LHCN-M2 (cell line): ENCODE measurements at regions not wholly inside any gene's neighbourhood (a gene's known extent, or its start where the extent isn't known, plus 50 kb on each side); places are given as distances from the start of the nearest gene placed in this dataset.
"Not testable (repeated sequence)": the region's sequence is repeated elsewhere in the genome, so short reads cannot be mapped to it uniquely, and the experiment has no call there.

ENCODE experiments used
- DNase-seq: peaks from one replicate; pipeline ENCODE4 v3.0.0-alpha.2; 2012; ENCODE audit warnings: low read depth

DNA sequence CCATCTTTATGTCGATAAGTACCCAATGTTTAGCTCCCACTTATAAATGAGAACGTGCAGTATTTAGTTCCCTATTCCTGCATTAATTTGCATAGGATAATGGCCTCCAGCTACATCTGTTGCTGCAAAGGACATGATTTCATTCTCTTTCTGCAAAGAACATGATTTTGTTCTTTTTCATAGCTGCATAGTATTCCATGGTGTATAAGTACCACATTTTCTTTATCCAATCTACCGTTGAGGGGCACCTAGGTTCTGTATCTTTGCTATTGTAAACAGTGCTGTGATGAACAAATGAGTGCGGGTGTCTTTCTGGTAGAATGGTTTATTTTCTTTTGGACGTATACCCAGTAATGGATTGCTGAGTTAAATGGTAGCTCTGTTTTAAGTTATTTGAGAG, 63.0 kb downstream of the HLX start:
- no peak for DNase-seq

DNA sequence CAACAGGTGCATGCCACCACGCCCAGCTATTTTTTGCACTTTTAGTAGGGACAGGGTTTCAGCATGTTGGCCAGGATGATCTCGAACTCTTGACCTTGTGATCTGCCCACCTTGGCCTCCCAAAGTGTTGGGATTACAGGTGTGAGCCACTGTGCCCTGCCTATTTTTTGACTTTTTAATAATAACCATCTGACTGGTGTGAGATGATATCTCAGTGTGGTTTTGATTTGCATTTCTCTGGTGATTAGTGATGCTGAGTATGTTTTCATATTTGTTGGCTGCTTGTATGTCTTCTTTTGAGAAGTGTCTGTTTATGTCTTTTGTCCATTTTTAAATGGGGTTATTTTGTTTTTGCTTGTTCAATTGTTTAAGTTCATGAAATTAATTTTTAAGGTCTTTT, 63.7 kb downstream of the HLX start:
- not testable (repeated sequence) for DNase-seq

DNA sequence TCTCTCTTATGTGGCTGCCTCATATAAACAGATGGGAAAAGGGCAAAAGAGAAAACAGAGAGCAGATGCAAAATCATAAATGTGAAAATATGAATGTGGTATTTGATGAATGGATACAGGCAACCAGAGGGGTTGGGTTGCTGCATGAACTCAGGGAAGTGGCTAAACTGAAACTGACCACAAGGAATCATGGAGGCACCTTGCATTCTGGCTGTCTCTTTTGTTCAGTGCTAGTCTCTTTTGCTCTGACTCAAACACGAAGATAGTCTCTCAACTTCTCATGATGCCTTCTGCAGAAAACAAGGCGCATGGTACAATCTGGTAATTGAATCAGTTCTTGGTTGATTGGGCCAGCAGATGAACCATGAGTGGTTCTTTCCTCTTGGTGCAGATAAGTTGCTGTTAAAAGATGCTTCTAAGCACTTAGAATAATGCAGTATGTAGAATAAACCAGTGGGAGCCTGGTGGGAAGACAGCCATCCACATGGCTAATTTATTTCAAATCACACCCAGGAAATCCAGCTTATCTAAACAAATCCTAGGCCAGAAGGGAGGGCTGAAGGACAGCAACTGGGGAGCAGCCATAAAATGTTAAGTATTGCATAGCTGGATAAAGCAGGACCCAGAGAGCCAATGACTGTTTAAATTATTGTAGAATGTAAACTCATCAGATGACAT, 64.2 kb downstream of the HLX start:
- DNase-seq, result no peak

DNA sequence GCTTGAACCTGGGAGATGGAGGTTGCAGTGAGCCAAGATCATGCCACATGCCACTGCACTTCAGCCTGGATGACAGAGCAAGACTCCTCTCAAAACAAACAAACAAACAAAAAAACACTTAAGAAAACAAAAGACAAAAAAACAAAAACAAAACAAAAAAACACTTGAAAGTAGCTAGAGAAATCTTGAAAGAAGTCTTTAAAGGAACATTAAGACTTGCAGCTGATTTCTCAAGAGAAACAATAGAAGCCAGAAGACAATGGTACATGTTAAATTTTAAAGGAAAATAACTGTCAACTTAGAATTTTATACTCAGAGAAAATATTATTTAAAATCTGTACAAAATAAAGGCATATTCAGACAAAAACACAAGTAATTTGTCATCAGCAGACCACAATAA, 71.3 kb downstream of the HLX start:
- peak; percentile 26 for DNase-seq

DNA sequence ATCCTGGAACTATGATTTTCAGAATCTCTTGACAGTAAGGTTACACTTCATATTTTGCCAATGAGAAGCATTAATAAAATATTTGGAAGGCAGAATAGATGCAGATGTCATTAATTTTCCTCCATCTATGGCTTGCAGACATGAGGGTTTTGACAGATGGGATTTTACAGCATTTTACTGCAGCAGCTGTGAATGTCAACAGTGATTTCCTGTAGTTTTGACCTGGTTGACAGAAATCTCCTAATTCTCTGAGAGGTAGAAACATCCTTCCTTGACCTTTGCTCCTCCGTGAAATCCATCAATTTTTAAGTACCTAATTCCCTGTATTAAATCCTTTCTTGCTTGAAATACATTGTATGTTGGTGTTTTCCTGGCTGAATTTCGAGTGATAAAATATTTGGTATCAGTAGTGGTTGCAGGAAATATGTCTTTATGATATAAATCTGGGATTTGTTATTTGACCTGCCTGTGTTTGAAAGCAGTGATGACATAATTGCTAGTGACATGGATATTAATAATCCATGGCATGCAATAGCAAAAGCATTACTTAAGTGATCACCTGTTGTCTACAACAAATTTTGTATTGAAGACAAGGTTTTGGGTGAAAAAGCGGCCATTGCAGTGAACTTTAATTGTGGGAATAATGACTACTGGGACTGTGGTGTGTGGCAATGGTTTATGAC, 73.9 kb downstream of the HLX start:
- DNase-seq, result peak; percentile 41

DNA sequence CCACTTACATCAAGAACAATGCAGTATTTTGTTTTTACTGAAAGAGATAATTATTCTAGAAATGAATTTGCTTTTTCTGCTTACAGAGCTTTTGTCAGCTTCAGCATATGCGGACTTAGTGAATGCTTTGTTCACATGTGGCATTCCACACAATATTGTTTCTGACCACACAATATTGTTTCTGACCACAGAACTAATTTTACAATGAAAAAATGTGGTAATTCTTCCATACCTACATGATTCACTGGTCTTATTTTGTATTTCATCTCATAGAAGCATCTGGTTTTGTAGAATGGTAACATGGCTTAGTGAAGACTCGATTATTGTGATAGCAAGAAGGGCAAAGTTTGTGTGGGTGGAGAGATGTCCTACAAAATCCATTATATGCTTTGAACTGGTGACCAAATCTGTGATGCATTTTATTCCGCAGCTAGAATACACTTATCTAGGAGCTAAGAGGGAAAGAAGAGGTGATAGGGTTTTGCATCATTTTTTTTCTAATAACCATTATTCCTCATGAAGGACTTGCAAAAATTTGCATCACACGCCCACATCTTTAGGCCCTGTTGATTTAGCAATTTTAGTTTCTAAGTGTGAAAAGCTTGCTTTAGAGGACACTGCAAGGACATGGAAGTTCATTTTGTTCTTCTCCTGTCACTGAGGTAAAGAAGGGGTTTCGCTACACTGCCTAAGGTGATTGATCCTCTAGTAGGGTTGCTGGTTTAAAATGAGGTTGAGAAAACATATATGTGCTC, 75.3 kb downstream of the HLX start:
- peak; percentile 45 for DNase-seq

DNA sequence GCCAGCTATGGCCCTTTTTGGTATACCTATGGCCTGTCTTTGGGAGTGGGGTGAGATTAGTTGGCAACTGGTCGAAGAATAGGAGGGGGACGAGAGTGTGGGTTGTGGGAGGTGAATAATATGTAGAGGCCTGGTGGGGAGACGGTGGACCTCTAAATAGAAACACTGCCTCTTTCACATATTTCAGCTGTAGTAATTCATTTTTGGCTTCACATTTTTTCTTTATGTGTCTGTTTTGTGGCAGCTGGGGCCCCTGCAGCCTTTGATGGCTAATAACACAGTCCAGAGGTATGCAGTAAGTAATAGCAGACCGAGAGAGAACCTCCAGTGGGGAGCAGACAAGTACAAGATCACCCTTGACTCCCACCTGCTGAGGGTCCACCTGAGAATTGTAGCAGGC, 75.9 kb downstream of the HLX start:
- no peak for DNase-seq

DNA sequence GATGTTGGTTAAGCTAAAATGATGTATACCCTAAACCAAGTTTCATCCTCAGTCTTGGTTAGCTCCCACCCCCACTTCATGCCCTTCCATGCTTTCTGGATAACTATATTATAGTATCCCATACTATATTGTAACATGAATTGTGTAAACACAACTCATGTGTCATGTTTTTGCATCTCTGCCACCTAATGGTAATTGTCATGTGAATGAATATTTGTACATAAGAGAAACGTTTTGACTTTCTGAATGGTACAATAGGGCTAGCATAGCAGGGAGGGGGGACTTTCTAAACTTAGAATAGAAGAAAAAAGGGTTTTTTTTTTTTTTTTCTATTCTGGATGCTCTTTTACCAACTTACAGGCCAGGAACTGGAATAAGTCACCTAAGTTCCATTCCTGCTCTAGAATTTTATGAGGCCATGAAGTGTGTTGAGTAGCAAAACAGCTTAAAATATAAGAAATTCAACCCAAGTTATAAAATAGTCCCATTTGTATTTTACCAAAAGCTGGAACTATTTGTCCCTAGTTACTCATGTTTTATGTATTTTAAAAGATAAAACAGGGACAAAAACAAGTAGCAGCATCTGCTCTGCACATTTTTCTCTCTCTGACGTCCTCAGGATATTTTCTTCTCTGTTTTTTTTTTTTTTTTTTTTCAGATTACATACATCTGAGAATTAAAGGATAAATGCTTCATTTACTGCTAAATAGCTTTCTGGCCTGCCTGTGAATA, 77.4 kb downstream of the HLX start:
- DNase-seq, result no peak

DNA sequence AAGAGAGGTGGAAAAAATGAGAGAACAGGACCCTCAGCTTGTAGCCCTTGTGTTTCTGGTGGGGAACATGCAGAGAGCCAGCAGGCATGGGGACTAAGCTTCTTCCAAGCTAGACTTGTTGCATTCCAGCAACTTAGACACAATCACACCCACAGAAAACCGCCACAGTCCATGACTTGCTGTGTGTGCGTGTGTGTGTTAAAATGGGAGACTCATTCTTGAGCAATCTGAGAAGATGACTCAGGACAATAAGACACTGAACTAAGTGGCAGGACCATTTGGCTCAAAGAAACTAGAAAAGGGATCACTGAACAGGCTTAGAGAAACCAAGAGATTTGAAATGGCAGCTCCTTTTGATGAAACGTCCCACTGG, 78.0 kb downstream of the HLX start:
- peak; percentile 98 for DNase-seq

DNA sequence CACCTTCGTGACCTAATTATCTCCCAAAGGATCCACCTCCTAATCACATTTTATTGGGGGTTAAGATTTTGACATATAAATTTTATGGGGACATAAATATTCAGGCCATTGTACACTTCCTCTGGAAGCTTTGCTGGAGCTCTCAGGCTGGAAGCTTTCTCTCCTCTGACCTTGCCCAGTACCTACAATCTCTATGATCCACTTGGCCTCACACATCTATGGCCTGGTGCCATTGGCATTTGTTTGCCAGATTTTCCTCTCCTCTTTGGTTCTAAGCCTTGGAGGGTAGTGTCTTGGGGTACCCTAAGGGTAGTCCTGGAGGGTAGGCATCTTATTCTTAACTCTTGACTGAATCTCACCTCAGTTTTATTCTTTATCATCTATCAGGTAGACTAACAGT, 79.0 kb downstream of the HLX start:
- DNase-seq, result no peak

DNA sequence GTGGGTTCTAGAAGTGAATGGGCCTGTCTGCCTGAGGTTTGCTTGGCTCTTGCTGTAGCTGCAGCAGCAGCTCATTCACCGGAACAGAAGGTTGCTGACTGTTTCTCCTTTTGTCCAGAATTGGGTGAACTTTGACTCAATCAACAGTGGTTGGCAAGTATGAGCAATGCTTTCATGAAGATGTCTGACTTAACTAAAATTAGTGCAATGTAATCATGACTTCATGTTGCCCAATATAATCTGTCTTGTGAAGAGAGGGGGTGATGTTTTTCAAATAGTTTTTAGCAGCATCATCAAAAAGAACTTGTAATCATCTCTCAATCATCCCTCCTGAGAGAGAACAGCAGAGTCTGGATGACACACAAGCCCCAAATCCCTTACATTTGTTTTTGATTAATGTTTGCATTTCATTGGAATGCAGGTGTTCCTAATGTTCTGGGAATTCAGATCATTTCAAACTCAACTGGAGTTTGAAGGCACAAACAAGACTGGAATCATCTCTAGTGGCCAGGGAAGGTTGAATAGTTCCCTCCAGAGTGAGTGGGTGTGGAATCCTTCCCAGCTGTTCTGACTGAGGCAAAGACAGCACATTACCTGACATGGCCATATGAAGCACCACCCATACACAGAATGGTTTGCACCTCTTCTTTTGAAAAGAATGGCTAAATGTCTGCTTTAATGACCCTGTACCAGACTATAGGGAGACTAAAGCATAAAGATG, 82.9 kb downstream of the HLX start:
- peak; percentile 94 for DNase-seq

DNA sequence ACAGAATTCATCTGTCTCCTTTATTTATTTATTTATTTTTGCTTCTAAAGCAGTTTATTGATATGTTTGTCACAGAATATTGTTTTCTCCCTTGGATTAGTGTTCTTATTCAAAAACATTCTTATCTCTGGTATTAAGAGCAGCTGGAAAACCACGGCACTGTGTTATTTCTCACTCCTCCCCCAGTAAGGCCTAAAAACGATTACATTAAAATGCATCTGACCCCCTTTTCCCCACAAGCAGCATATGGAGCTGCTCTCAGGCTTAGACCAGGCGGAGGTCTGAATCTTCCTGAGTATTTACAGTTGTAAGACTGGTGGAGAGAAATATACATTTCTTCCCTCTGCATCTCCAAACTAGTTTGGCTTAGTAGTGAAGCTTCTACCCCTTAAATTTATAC, 86.8 kb downstream of the HLX start:
- DNase-seq, result no peak

DNA sequence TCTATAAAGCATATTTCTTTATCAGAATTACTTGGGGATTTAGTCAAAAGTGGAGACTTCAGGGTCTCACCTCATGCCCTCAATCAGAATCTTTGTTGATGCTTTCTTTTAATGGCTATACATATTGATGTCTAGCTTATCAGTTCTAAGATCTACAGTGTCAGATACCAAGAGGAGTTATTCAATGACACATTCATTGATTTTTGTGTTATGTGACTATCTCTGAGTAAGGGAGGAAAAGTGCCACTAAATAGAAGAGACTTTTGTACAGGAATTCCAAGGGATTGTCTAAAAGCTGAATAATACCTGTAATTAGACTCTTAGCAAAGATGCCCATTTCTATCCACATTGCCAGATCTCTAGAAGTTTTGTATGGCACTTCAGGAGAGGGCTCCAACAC, 87.2 kb downstream of the HLX start:
- DNase-seq, result no peak

DNA sequence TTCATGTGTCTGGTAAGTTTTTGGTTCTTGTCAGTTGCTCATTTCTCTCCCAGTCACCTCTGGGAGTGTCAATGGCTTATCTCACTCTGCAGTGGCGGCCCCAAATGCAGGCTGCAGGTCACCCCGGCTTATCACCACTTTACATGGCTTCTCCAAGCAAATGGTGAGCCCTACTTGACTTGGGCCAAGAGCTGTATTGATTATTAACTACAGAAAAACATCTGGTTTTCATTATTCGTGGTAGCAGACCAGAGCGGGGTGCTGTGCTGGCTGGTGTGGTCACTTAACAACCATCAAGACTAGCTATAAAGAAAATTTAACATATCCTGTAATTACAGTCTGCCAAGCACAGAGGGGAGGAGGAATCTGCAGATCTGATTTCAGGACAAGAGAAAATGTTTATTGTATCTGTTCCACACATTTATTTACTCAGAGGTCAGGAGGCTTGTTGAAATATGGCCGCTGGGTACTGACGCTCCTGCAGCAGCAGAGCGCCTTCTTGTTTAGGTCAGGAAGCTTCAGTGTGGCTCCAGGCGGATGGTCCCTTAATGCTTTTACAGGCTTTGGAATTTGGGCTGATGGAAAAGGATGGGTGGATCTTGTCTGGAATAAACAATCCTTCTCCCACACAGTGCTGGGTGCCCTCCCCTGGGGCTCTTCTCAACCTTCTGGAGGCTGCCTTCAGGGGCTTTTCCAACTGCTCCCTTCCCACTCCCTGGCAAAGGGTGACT, 87.8 kb downstream of the HLX start:
- DNase-seq, result no peak

DNA sequence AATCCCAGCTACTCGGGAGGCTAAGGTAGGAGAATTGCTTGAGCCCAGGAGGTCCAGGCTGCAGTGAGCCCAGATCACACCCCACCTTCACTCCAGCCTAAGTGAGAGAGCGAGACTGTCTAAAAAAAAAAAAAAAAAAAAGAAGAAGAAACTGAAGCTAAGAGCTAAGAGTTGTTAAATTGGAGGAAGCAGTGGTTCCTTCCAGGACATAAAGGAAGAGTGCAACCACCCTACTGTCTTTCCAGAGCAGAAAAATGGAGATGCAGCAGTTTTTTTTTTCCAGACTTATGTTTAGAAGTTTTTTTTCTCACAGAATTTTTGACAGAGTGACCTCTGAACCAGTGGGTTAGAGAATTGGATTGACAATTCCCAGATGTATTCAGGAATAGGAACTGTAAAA, 88.7 kb downstream of the HLX start:
- no peak for DNase-seq

DNA sequence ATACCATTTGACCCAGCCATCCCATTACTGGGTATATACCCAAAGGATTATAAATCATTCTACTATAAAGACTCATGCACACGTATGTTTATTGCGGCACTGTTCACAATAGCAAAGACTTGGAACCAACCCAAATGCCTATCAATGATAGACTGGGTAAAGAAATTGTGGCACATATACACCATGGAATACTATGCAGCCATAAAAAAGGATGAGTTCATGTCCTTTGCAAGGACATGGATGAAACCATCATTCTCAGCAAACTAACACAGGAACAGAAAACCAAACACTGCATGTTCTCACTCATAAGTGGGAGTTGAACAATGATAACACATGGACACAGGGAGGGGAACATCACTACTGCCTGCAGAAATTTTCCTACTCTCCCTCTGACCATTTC, 90.0 kb downstream of the HLX start:
- not testable (repeated sequence) for DNase-seq

DNA sequence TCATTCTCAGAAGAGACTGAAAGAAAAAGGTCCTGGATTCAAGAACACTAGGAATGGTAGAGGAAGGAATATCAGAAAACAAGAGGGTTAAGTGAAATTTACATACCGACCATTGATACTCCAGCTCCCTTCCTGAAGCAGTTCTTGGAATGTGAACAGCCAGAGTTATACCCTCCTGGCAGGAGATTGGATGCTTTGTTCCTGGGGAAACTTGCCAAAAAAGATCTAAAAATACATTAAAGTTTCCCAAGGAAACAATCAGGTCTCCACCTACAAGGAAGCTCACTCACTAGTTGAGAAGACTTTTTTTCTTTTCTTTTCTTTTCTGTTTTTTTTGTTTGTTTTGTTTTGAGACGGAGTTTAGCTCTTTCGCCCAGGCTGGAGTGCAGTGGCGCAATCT, 91.1 kb downstream of the HLX start:
- no peak for DNase-seq

DNA sequence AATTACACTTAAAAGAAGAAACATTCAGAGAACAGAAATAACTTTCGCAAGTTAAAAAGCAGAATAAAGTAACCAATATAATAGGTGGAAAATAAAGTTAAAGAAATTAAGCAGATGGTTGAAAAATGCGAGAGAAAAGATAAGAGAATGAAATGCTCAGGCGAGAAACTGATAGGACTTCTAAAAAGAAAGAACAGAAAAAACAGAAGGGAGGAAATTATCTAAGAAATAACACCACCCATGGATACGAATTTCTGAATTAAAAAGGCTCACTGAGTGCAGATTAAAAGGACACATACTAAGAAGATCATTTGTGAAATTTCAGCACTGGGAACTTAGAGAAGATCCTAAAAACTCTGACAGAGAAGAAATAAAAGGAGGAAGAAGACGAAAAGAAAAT, 92.0 kb downstream of the HLX start:
- DNase-seq, result no peak

DNA sequence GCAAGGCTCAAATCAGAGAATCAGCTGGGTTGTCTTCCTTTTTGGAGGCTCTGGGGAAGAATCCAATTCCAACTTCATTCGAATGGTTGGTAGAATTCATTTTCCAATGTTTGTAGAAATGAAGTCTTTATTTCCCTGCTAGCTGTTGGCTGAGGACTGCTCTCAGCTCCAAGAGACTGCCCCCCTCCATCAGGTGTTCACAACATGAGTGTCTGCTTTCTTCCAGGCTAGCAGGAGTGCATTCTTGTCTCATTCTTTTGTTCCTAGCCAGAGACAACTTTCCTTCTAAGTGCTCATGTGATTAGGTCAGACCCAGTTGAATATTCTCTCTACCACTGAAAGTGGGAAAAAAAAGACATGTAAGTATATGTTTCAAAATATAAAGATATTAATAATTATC, 95.2 kb downstream of the HLX start:
- no peak for DNase-seq

DNA sequence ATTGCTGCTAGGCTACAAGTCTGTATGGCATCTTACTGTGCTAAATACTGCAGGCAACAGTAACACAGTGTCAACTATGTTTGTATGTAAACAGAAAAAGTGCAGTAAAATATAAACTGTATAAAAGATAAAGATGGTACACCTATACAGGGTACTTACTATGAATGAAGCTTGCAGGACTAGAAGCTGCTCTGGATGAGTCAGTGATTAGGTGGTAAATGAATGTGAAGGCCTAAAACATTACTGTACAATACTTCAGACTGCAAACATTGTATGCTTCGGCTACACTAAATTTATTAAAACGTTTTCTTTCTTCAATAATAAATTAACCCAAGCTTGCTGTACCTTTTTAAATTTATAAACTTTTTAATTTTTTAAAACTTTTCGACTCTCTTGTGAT, 97.1 kb downstream of the HLX start:
- DNase-seq, result no peak

DNA sequence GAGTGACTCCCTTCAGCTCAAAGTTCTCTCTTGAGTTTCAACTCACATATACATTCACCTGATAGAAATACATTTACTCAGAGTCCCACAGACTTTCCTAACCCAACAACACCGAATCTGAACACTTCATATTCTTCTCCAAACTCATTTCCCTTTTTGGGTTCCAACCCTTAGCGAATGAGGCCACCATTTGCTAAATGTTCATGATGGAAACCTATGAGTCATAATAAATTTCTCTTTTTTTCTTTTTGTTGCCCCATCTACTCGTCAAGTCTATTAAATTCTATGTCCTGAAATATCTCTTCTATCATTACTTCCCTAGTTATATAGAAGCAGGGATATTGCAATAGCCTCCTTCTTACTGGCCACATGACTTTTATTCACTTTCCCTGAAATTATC, 100.1 kb downstream of the HLX start:
- DNase-seq, result no peak
